GM18858 (cell line): ENCODE measurements at regions not wholly inside any gene's neighbourhood (a gene's known extent, or its start where the extent isn't known, plus 50 kb on each side); places are given as distances from the start of the nearest gene placed in this dataset.

Source experiments
- ATAC-seq: cut with Tn5 transposase; IDR thresholded peaks from one replicate; pipeline ENCODE4 v1.9.1; 2021; ENCODE audit not compliant: unreplicated experiment

- ATAC-seq: no peak
Measured at GRCh38 chr6:119481976-119482375, 132.4 kb upstream of the MAN1A1 start.

GRCh38 chr6:119480961-119481497 is 131.5 kb upstream of the MAN1A1 start:
- ATAC-seq: no peak

- no peak for ATAC-seq
Measured at GRCh38 chr6:119479860-119480655, 130.5 kb upstream of the MAN1A1 start.

GRCh38 chr6:119476554-119476953 is 127.0 kb upstream of the MAN1A1 start:
- peak; percentile 89 for ATAC-seq

- no peak for ATAC-seq
Measured at GRCh38 chr6:119476024-119476423, 126.5 kb upstream of the MAN1A1 start.

GRCh38 chr6:119470893-119471542 is 121.5 kb upstream of the MAN1A1 start:
- no peak for ATAC-seq

GRCh38 chr6:119467488-119468081 is 118.0 kb upstream of the MAN1A1 start:
- ATAC-seq: no peak

- no peak for ATAC-seq
Measured at GRCh38 chr6:119466226-119466625, 116.7 kb upstream of the MAN1A1 start.

- ATAC-seq: peak; percentile 77
Measured at GRCh38 chr6:119463081-119463626, 113.6 kb upstream of the MAN1A1 start.

- no peak for ATAC-seq
Measured at GRCh38 chr6:119461187-119461586, 111.6 kb upstream of the MAN1A1 start.

GRCh38 chr6:119459207-119459974 is 109.8 kb upstream of the MAN1A1 start:
- peak; percentile 72 for ATAC-seq

GRCh38 chr6:119454714-119455113 is 105.2 kb upstream of the MAN1A1 start:
- ATAC-seq: no peak

- no peak for ATAC-seq
Measured at GRCh38 chr6:119453242-119454200, 104.0 kb upstream of the MAN1A1 start.

GRCh38 chr6:119449331-119450156 is 100.0 kb upstream of the MAN1A1 start:
- ATAC-seq: no peak

- ATAC-seq: no peak
Measured at GRCh38 chr6:119447921-119448320, 98.4 kb upstream of the MAN1A1 start.

- ATAC-seq: no peak
Measured at GRCh38 chr6:119446609-119447008, 97.0 kb upstream of the MAN1A1 start.

- ATAC-seq: no peak
Measured at GRCh38 chr6:119446115-119446554, 96.6 kb upstream of the MAN1A1 start.

- ATAC-seq: no peak
Measured at GRCh38 chr6:119445666-119446065, 96.1 kb upstream of the MAN1A1 start.
